NB4 (cell line): ENCODE measurements at regions not wholly inside any gene's neighbourhood (a gene's known extent, or its start where the extent isn't known, plus 50 kb on each side); places are given as distances from the start of the nearest gene placed in this dataset.
"Not testable (repeated sequence)": the region's sequence is repeated elsewhere in the genome, so short reads cannot be mapped to it uniquely, and the experiment has no call there.

ENCODE experiments used
- DNase-seq: peaks from one replicate; pipeline ENCODE4 v3.0.0; 2010; ENCODE audit warnings: low read depth
- H3K4me3 ChIP-seq: one replicate; pipeline ENCODE4 v1.5.1; 2011; ENCODE audit warnings: mild to moderate bottlenecking, low read depth, low read length, moderate library complexity
- MYC ChIP-seq: IDR thresholded peaks from 2 replicates; pipeline ENCODE4 v1.6.1; 2011; ENCODE audit warnings: low read depth, low read length
- POLR2A ChIP-seq: IDR thresholded peaks from 2 replicates; pipeline ENCODE4 v1.6.1; 2011; ENCODE audit warnings: mild to moderate bottlenecking; ENCODE audit not compliant: insufficient read length; ENCODE audit errors: extremely low read depth
- TF ChIP-seq, protein P1 (sequence below): IDR thresholded peaks from one replicate; pipeline ENCODE4 v1.5.1; 2012; ENCODE audit warnings: low read depth, low read length
- TF ChIP-seq, protein P2 (sequence below): IDR thresholded peaks from 2 replicates; pipeline ENCODE4 v1.6.1; 2011; ENCODE audit warnings: low read depth, low read length

DNA sequence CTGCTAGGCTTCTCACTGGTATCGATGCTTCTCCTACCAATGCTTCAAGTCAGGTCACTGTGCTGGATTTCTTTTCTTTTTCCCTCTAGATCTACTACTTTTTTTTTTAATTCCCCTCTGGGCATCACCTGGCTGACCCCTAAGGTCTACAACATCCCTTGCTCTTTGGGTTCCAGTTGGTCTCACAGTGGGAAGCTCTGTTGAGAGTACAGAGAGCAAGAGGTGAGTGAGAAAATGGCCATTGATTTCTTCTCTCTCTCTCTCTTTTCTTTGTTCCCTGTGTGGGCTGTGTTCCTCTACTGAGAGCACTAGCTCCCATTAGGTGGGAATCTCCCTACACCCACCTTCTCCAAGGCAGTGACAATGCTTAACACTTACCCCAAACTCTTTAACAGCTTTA, 413.4 kb downstream of the KCNJ2 start:
- no peak for DNase-seq
- TF ChIP-seq, protein P1, sequence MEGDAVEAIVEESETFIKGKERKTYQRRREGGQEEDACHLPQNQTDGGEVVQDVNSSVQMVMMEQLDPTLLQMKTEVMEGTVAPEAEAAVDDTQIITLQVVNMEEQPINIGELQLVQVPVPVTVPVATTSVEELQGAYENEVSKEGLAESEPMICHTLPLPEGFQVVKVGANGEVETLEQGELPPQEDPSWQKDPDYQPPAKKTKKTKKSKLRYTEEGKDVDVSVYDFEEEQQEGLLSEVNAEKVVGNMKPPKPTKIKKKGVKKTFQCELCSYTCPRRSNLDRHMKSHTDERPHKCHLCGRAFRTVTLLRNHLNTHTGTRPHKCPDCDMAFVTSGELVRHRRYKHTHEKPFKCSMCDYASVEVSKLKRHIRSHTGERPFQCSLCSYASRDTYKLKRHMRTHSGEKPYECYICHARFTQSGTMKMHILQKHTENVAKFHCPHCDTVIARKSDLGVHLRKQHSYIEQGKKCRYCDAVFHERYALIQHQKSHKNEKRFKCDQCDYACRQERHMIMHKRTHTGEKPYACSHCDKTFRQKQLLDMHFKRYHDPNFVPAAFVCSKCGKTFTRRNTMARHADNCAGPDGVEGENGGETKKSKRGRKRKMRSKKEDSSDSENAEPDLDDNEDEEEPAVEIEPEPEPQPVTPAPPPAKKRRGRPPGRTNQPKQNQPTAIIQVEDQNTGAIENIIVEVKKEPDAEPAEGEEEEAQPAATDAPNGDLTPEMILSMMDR = no peak
- TF ChIP-seq, protein P2, sequence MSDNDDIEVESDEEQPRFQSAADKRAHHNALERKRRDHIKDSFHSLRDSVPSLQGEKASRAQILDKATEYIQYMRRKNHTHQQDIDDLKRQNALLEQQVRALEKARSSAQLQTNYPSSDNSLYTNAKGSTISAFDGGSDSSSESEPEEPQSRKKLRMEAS = no peak
- TF ChIP-seq MYC (no peak), POLR2A (no peak)
- no peak overlapping the region for H3K4me3 ChIP-seq

DNA sequence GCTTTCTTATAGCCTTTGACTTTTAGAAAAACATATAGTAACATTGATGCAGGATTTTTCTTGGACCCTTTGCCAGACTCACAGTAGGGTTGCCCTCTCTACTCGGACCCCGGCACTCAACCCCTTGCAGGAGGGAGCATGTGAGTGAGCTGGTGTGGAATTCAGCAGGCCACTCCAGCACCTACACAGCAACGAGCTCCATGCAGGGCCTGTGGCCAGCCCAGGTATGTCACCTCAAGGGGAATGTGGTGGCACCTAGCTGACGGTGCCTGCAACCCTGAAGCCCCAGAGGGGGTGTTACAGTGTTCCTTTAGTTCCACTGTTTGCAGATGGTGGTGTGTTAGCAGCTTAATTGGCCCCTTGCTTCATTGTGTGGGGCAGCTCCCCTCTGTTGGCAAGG, 414.9 kb downstream of the KCNJ2 start:
- no peak for DNase-seq
- no peak overlapping the region for H3K4me3 ChIP-seq
- TF ChIP-seq POLR2A (no peak), MYC (no peak)
- TF ChIP-seq, protein P2 = no peak
- TF ChIP-seq, protein P1 = no peak

DNA sequence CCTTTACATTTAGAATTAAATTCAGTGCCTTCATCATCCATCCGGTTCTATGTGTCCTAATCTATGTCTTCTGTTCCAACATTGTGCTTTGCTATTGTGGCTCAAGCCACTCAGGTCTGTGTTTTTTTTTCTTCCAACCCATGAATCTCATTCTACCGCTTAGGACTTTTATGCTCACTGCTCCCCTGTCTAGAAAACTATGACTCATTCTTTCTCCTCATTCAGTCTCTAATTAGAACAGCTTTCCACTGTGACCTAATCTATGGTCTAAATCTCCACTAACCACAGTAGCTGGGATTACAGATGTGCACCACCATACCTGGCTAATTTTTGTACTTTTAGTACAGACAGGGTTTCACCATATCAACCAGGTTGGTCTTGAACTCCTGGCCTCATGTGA, 418.7 kb downstream of the KCNJ2 start:
- H3K4me3 ChIP-seq = no peak overlapping the region
- no peak for DNase-seq
- TF ChIP-seq POLR2A (no peak), MYC (no peak)
- TF ChIP-seq, protein P2 = no peak
- TF ChIP-seq, protein P1 = no peak

DNA sequence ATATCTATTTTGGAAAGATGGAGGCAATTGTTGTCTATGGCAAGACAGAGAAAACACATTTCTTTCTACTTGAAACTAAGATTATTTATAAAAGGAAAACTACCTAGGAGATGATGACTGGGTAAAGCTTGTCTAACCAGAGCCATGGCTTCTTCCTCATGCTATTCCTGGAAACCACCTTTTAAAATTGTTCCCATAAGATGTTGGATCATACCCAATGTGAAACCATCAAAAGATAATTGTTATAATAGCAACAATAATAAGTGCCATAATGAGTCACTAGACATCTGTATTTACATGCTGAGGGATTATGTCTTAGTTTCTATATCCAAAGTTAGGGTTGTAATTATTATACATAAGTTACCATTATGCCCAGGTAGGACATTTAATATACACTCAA, 428.4 kb downstream of the KCNJ2 start:
- TF ChIP-seq, protein P2 = no peak
- TF ChIP-seq MYC (no peak), POLR2A (no peak)
- TF ChIP-seq, protein P1 = no peak
- DNase-seq = no peak
- no peak overlapping the region for H3K4me3 ChIP-seq

DNA sequence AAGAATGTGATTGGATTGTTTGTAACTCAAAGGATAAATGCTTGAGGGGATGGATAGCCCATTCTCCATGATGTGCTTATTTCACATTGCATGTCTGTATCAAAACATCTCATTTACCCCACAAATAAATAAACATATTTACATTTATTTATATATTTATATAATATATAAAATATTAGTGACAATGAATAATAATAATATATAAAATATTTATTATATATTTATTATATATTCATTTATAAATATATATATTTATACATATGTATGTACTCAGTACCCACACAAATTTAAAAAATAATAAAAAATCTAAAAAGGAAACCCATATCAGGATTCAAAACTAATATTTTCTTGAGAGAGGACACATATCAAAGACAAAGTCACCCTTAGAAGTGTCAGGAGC, 429.9 kb downstream of the KCNJ2 start:
- no peak overlapping the region for H3K4me3 ChIP-seq
- TF ChIP-seq, protein P1 = no peak
- TF ChIP-seq POLR2A = no peak
- no peak for TF ChIP-seq MYC
- no peak for DNase-seq

DNA sequence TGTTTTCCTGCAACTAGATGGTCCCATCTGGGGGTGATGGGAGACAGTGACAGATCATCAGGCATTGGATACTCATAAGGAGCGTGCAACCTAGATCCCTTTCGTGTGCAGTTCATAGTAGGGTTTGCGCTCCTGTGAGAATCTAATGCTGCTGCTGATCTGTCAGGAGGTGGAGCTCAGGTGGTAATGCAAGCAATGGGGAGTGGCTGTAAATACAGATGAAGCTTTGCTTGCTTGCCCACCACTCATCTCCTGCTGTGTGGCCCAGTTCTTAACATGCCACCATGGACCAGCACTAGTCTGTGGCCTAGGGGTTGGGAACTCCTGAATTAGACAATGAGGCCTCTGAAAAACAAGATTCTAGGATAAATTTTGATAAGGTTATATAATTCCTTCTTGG, 430.6 kb downstream of the KCNJ2 start:
- H3K4me3 ChIP-seq, DNase-seq: not testable (repeated sequence)
